ENCODE measurements at regions not wholly inside any gene's neighbourhood (a gene's known extent, or its start where the extent isn't known, plus 50 kb on each side); places are given as distances from the start of the nearest gene placed in this dataset.

DNA sequence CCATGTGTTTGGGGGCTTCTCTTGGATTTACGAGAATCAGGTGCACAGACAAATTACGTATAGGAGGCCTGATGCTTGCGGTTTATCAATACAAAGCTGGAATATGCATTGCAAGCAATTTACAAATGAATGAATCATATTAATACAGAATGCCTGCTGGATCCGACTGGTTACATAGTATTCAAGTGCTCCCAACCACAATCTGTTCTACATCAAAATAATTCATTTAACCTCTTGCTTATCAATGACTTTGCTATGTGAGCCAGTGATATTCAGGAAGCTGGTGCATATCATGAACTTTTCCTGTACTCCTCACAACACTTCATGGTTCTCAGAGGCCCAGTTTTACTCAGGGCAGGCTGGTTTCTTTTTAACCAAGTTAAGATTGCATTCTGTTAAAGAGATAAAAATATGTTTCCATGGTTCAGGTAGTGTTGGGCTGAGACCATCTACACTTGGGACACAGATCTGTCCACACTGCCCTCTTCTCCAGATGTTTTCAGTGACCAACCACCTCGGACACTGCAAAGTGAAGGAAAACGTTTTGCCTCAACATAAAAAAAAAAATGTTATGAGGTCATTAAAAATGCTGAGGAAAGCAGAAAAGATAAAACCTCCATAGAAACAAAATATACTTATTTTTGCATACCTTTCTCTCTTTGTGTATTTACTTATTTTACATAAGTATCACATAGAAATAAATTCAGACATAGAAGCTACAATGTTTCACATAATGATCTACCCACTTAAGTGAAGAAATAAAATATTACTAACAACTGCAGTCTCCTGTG, 200.1 kb upstream of the VCX3A start:
- H3K4me3 Mint-ChIP-seq = no peak overlapping the region
- DNase-seq (ENCODE audit: low spot score in 2 of 2) (no peak), ATAC-seq (ENCODE audit: low read depth) (no peak)
- no peaks in the 10 kb centered on the region for H3K27me3 Mint-ChIP-seq
- peaks cover 23% of the 10 kb centered on the region for H3K4me1 Mint-ChIP-seq
- H3K9me3 Mint-ChIP-seq = no peaks in the 10 kb centered on the region
- H3K36me3 Mint-ChIP-seq = no peaks in the 10 kb centered on the region
- H3K27ac Mint-ChIP-seq = no peak overlapping the region

DNA sequence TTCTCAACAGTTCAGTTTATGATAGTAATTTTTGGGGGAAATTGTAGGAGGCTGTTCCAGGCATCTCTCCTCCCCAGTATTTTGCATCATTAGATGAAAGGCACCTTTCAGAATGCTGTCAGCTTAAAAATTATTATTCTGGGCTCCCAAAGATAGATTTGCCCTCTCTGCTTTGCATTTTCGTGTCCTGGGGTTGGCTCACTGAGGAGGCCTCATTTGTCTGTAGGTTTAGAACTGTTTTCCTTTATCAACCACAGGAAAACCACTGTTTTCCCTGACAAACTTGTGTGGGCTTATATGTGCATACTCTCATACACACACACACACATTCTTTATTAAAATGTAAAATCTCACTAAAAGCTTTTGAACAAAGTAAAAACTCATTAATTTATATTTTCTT, 197.2 kb upstream of the VCX3A start:
- DNase-seq (ENCODE audit: low spot score in 2 of 2) (no peak), ATAC-seq (ENCODE audit: low read depth) (no peak)
- H3K27ac Mint-ChIP-seq = no peak overlapping the region
- no peak overlapping the region for H3K4me3 Mint-ChIP-seq
- H3K9me3 Mint-ChIP-seq = peaks cover 3% of the 10 kb centered on the region
- peaks cover 1% of the 10 kb centered on the region for H3K27me3 Mint-ChIP-seq
- peaks cover 13% of the 10 kb centered on the region for H3K4me1 Mint-ChIP-seq
- H3K36me3 Mint-ChIP-seq = peaks cover 2% of the 10 kb centered on the region

DNA sequence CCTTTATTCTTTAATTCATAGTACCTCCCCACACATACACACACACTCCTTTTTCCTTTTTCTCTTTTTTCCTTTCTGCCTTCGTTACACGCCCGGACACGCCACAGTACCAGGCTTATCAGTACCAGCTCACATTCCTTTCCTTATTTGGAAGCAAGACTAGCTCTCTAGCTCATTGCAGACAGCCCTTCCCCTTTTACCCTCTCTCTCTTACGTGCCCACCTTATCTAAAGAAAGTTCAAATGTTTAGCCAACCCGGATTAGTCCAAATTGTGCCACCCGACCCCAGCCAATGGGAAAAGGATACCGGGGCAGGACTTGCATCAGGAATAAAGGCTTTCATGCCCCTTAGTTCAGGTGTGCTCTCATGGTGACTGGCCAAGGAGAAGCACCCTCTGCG, 194.7 kb upstream of the VCX3A start:
- no peak for ATAC-seq (ENCODE audit: low read depth)
- H3K9me3 Mint-ChIP-seq = peaks cover 3% of the 10 kb centered on the region
- peaks cover 1% of the 10 kb centered on the region for H3K27me3 Mint-ChIP-seq
- peaks cover 2% of the 10 kb centered on the region for H3K36me3 Mint-ChIP-seq
- H3K4me1 Mint-ChIP-seq = peaks cover 9% of the 10 kb centered on the region
- no peak overlapping the region for H3K4me3 Mint-ChIP-seq
- no peak overlapping the region for H3K27ac Mint-ChIP-seq
- no peak for DNase-seq (ENCODE audit: low spot score in 2 of 2)

DNA sequence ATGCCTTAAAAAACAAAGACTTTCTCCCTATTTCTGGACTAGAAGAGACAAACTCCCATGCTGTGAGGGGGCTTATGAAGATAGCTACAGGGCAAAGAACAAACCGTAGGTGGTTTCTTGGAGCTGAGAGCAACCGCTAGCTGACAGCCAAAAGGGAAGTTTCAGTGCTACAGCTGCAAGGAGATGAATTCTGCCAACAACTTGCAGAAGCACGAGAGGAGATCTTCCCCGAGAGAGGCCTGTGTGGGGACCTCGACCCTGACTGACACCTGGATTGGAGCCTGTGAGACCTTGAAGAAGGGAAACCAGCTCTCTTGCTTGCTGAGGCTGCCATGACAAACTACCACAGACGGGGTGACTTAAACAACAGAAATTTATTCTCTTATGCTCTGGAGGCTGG, 183.8 kb upstream of the VCX3A start:
- no peak for ATAC-seq (ENCODE audit: low read depth)
- no peaks in the 10 kb centered on the region for H3K4me1 Mint-ChIP-seq

DNA sequence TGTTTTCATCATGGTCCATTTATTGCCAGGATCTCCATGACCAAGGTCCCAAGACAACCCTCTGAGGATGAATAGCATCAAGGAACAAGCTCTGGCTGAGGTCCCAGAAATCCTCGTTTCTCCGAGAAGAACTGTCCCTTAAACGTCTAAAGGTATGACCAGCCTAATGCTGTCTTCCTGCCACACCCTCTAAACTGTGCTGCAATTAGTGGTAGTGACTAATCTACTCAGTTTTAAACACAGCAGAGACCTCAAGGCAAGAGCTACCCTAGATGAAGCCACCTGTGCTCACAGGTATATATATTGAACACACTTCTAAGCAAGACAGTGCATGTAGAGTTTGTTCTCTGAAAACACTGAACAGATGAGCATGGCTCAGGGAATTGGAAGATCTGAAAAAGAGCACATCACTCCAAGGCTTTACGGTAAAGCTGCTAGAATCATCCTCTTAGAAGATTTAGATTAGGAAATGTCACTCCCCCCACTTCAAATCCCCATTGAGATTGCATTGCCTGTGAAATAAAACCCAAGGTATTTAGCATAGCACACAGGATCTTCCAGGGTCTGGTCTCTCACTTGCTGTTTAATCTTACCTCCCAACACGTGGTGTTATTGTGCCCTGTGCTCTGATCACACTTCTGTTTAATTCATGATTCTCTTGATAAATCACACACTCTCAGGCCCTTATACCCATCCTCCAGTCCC, 173.9 kb upstream of the VCX3A start:
- no peaks in the 10 kb centered on the region for H3K36me3 Mint-ChIP-seq
- H3K4me3 Mint-ChIP-seq = no peak overlapping the region
- DNase-seq (ENCODE audit: low spot score in 2 of 2) (no peak), ATAC-seq (ENCODE audit: low read depth) (no peak)
- H3K4me1 Mint-ChIP-seq = no peaks in the 10 kb centered on the region
- no peak overlapping the region for H3K27ac Mint-ChIP-seq
- H3K27me3 Mint-ChIP-seq = no peaks in the 10 kb centered on the region
- H3K9me3 Mint-ChIP-seq = no peaks in the 10 kb centered on the region

More for the DNA sequence above, 183.8 kb upstream of the VCX3A start:
- no peak for DNase-seq (ENCODE audit: low spot score in 2 of 2)
- Mint-ChIP-seq H3K27me3 (peaks cover 2% of the 10 kb centered on the region), H3K4me3 (no peak overlapping the region), H3K27ac (no peak overlapping the region), H3K36me3 (peaks cover 2% of the 10 kb centered on the region), H3K9me3 (peaks cover 2% of the 10 kb centered on the region)

DNA sequence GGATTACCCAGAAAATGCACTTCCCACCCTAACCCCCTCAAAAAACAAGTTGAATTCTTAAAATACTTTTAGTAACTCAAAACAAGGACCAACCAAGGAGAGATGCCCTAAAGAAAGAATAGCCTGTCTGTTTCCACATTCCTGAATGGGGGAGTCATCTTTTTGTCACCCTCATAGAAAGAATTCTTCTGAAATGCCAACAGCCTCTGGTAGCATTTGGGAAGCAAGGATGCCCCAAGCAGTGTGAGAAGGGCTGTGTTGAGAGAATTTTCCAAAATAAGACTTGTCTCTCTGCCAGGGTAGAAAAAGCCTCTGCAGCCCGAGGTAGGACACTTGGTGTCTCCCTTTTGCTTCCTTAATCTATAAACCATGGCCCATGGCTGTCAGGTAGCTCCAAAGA, 173.1 kb upstream of the VCX3A start:
- H3K4me3 Mint-ChIP-seq = no peak overlapping the region
- H3K4me1 Mint-ChIP-seq = no peaks in the 10 kb centered on the region

DNA sequence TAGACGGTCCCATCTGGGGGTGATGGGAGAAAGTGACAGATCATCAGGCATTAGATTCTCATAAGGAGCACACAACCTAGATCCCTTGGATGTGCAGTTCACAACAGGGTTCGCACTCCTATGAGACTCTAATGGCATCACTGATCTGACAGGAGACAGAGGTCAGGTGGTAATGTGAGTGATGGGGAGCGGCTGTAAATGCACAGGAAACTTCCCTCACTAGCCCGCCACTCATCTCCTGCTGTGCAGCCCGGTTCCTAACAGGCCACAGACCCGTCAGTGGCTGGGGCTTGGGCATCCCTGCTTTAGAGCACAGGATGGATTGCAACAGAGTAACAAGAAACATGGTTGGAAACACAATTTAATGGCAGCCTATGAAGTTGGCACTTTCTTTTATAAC, 172.6 kb upstream of the VCX3A start:
- Mint-ChIP-seq H3K27ac (no peak overlapping the region), H3K27me3 (no peaks in the 10 kb centered on the region), H3K36me3 (no peaks in the 10 kb centered on the region), H3K4me1 (no peaks in the 10 kb centered on the region), H3K9me3 (no peaks in the 10 kb centered on the region), H3K4me3 (no peak overlapping the region)
- ATAC-seq (ENCODE audit: low read depth) (no peak), DNase-seq (ENCODE audit: low spot score in 2 of 2) (no peak)

More for the DNA sequence above, 173.1 kb upstream of the VCX3A start:
- H3K27me3 Mint-ChIP-seq = no peaks in the 10 kb centered on the region
- DNase-seq (ENCODE audit: low spot score in 2 of 2) (no peak), ATAC-seq (ENCODE audit: low read depth) (no peak)
- no peaks in the 10 kb centered on the region for H3K36me3 Mint-ChIP-seq
- H3K9me3 Mint-ChIP-seq = no peaks in the 10 kb centered on the region
- H3K27ac Mint-ChIP-seq = no peak overlapping the region

DNA sequence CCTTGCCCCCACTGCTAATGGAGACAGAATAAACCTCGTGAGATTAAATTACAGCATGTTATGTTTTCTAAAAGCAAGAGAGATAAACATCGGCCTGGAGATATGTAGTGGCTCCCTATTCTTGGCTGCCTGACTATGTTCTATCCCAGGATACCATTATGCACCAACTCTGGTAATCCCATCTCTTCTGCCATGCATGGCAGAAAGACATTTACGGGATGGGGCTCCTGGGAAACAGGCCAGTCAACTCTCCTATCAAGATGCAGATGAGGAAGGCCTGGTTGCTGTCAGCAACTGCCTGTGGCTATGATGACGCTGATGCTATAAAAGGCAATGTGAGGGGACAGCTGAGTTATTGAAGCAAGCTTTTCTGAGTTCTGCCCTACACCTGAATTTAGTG, 166.2 kb upstream of the VCX3A start:
- Mint-ChIP-seq H3K27ac (no peak overlapping the region), H3K4me1 (no peaks in the 10 kb centered on the region), H3K36me3 (no peaks in the 10 kb centered on the region), H3K9me3 (peaks cover 2% of the 10 kb centered on the region), H3K27me3 (no peaks in the 10 kb centered on the region), H3K4me3 (no peak overlapping the region)
- DNase-seq (ENCODE audit: low spot score in 2 of 2) (no peak), ATAC-seq (ENCODE audit: low read depth) (no peak)

DNA sequence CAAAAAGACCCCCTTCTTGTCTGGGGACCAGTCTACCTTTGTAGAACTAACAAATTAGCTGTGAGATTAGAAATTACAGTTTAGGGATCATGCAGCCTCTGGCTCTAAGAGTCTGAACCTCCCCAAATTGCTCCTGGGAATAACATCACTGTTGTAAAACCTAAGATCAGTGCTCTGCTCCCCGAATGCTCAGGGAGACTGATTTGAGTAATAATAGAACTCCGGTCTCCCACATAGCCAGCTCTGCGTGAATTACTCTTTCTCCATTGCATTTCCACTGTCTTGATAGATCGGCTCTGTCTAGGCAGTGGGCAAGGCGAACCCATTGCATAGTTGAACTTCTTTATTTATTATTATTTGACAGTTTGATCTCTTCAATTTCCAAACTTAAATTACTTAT, 160.8 kb upstream of the VCX3A start:
- no peak for DNase-seq (ENCODE audit: low spot score in 2 of 2)
- H3K27ac Mint-ChIP-seq = no peak overlapping the region
- H3K4me3 Mint-ChIP-seq = no peak overlapping the region
- no peaks in the 10 kb centered on the region for H3K27me3 Mint-ChIP-seq
- no peaks in the 10 kb centered on the region for H3K36me3 Mint-ChIP-seq
- H3K4me1 Mint-ChIP-seq = no peaks in the 10 kb centered on the region
- H3K9me3 Mint-ChIP-seq = peaks cover 2% of the 10 kb centered on the region
- no peak for ATAC-seq (ENCODE audit: low read depth)

DNA sequence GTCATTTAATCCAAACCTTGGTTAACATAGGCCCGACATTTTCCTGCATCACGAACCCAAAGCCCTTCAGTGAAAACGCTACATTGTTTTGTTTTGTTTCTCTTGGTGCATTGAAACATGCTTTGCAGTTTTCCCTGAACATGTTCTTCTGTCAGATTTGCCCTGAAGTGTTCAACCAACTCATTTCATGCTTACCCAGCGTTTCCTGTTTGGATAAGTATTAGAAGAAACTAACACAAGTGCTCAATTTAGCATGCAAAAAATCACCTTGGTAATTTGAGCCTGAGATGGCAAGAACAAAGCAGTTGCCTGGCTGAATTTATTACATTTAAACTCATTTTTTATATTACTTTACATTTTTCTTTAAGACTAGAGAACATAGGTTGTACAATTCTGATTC, 160.1 kb upstream of the VCX3A start:
- Mint-ChIP-seq H3K27me3 (no peaks in the 10 kb centered on the region), H3K4me1 (no peaks in the 10 kb centered on the region), H3K4me3 (no peak overlapping the region), H3K9me3 (peaks cover 2% of the 10 kb centered on the region), H3K36me3 (no peaks in the 10 kb centered on the region), H3K27ac (no peak overlapping the region)
- DNase-seq (ENCODE audit: low spot score in 2 of 2) = no peak
- no peak for ATAC-seq (ENCODE audit: low read depth)

DNA sequence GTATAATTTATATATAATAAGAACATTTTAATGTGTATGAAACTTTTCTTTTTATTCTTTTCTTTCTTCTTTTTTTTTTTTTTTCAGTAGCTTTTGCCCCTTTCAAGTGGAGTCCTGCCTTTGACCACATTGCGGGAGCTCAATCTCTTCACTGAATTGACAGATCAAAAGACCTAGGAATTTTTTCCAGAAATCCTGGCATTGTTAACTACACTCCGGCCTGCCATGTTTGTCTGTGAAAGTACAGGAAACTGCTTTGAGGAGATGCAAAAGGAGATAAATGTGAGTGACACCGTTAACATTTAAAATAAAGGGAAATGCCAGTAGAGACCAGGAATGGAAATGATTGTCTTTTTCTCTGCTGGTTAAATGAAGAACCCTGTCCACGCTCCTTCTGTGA, 159.3 kb upstream of the VCX3A start:
- H3K9me3 Mint-ChIP-seq = peaks cover 2% of the 10 kb centered on the region
- H3K27me3 Mint-ChIP-seq = no peaks in the 10 kb centered on the region
- ATAC-seq (ENCODE audit: low read depth) = no peak

DNA sequence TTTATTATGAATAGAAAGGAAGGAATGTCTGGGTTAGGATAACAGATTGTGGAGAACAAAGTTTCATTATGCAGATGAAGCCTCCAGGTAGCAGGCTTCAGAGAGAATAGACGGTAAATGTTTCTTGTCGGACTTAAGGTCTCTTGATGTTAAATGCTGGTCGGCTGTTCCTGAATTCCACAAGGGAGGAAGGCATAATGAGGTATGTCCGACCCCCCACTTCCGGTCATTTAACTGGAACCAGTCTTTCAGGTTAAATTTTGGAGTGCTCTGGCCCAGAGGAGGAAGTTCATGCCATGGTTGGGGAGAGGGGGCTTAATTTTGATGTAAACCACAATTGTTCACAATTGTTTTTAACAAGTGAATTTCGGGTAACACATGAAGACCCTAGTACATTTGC, 158.1 kb upstream of the VCX3A start:
- Mint-ChIP-seq H3K9me3 (no peaks in the 10 kb centered on the region), H3K27me3 (no peaks in the 10 kb centered on the region), H3K27ac (no peak overlapping the region), H3K4me3 (no peak overlapping the region), H3K36me3 (no peaks in the 10 kb centered on the region), H3K4me1 (no peaks in the 10 kb centered on the region)
- DNase-seq (ENCODE audit: low spot score in 2 of 2) (no peak), ATAC-seq (ENCODE audit: low read depth) (no peak)

More for the DNA sequence above, 159.3 kb upstream of the VCX3A start:
- Mint-ChIP-seq H3K36me3 (no peaks in the 10 kb centered on the region), H3K27ac (no peak overlapping the region), H3K4me1 (no peaks in the 10 kb centered on the region), H3K4me3 (no peak overlapping the region)
- no peak for DNase-seq (ENCODE audit: low spot score in 2 of 2)

DNA sequence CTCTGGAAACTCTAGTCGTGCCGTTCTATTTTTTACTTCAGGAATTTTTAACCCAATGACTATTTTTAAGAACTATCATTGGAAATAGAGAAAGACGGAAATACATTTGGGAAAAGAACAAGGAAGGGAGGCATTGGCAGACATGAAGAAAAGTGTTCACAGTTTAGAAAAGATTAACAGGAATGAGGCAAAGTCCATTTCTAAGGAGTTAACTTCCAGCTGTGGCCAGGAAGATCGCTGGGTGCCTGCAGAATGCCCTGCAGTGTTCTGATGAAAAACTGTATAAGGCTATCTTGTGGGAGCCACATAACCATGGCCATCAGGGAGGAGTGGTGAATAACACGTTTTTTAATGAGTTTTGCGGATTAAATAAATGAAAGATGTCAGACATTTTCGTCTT, 150.6 kb upstream of the VCX3A start:
- H3K27me3 Mint-ChIP-seq = no peaks in the 10 kb centered on the region
- no peak overlapping the region for H3K4me3 Mint-ChIP-seq
- H3K27ac Mint-ChIP-seq = no peak overlapping the region
- H3K9me3 Mint-ChIP-seq = peaks cover 1% of the 10 kb centered on the region
- ATAC-seq (ENCODE audit: low read depth) = no peak
- DNase-seq (ENCODE audit: low spot score in 2 of 2) = no peak
- H3K36me3 Mint-ChIP-seq = no peaks in the 10 kb centered on the region
- H3K4me1 Mint-ChIP-seq = no peaks in the 10 kb centered on the region

DNA sequence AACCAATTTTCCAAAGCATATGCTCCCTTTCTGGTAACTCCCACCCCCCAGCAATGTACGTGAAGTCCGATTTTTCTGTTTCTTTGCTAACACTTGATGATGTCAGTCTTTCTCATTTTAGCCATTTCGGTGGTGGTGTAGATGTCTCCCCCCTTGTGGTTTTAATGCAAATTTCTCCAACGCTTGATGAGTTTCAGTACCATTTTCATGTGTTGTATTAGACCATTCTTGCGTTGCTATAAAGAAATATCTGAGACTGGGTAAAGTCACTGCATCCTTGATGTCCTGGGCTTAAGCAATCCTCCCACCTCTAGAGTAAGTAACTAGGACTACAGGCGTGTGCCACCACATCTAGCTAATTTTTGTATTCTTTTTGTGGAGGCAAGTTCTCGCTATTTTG, 148.4 kb upstream of the VCX3A start:
- no peak for ATAC-seq (ENCODE audit: low read depth)
- H3K4me3 Mint-ChIP-seq = no peak overlapping the region
- H3K27ac Mint-ChIP-seq = no peak overlapping the region
- H3K9me3 Mint-ChIP-seq = peaks cover 1% of the 10 kb centered on the region
- H3K4me1 Mint-ChIP-seq = peaks cover 2% of the 10 kb centered on the region
- H3K36me3 Mint-ChIP-seq = no peaks in the 10 kb centered on the region
- no peaks in the 10 kb centered on the region for H3K27me3 Mint-ChIP-seq
- DNase-seq (ENCODE audit: low spot score in 2 of 2) = no peak

All from memory B cell (primary cell).